Loucy (cell line): ENCODE measurements at regions not wholly inside any gene's neighbourhood (a gene's known extent, or its start where the extent isn't known, plus 50 kb on each side); places are given as distances from the start of the nearest gene placed in this dataset.

Source experiments
- H2AFZ ChIP-seq: fragments of 200-600 bp; sonication (generic); 2 replicates; pipeline ENCODE4 v1.6.0; 2016; ENCODE audit warnings: antibody characterized with exemption, mild to moderate bottlenecking, low read length, moderate library complexity
- H3F3A ChIP-seq: fragments of 200-600 bp; 2 replicates; pipeline ENCODE4 v1.6.0; 2016; ENCODE audit warnings: antibody characterized with exemption, low read depth, mild to moderate bottlenecking
- H3K27me3 ChIP-seq: fragments of 200-600 bp; sonication (generic); 2 replicates; pipeline ENCODE4 v1.6.1; 2014; ENCODE audit warnings: low read length, mild to moderate bottlenecking; ENCODE audit not compliant: insufficient read depth, poor library complexity, severe bottlenecking
- H3K36me3 ChIP-seq: fragments of 200-600 bp; sonication (generic); 2 replicates; pipeline ENCODE4 v1.6.1; 2016; ENCODE audit warnings: low read length; ENCODE audit not compliant: insufficient read depth
- H3K4me1 ChIP-seq: fragments of 200-600 bp; sonication (generic); 2 replicates; pipeline ENCODE4 v1.5.1; 2014; ENCODE audit warnings: low read length, mild to moderate bottlenecking; ENCODE audit not compliant: insufficient read depth, poor library complexity, severe bottlenecking
- H3K4me2 ChIP-seq: fragments of 200-600 bp; sonication (generic); 2 replicates; pipeline ENCODE4 v1.6.0; 2014; ENCODE audit warnings: antibody characterized with exemption, low read length, low read depth, mild to moderate bottlenecking; ENCODE audit not compliant: poor library complexity, severe bottlenecking
- H3K4me3 ChIP-seq: fragments of 200-600 bp; sonication (generic); 2 replicates; pipeline ENCODE4 v1.5.1; 2014; ENCODE audit warnings: low read length, mild to moderate bottlenecking, mixed read lengths; ENCODE audit not compliant: poor library complexity, severe bottlenecking
- H3K79me2 ChIP-seq: fragments of 200-600 bp; sonication (generic); 2 replicates; pipeline ENCODE4 v1.6.1; 2014; ENCODE audit warnings: low read length; ENCODE audit not compliant: insufficient read depth
- H3K9ac ChIP-seq: fragments of 200-600 bp; sonication (generic); 2 replicates; pipeline ENCODE4 v1.6.0; 2014; ENCODE audit warnings: mild to moderate bottlenecking, low read depth, low read length, moderate library complexity; ENCODE audit not compliant: poor library complexity, severe bottlenecking
- H3K9me2 ChIP-seq: fragments of 200-600 bp; sonication (generic); replicated peaks from 2 replicates; pipeline ENCODE4 v1.6.1; 2016; ENCODE audit warnings: low read depth, low read length, mixed read lengths
- H3K9me3 ChIP-seq: fragments of 200-600 bp; sonication (generic); 2 replicates; pipeline ENCODE4 v1.6.1; 2014; ENCODE audit warnings: mild to moderate bottlenecking, antibody characterized with exemption, low read length, low read depth; ENCODE audit not compliant: insufficient read depth
- H4K20me1 ChIP-seq: fragments of 200-600 bp; sonication (generic); 2 replicates; pipeline ENCODE4 v1.6.0; 2014; ENCODE audit warnings: antibody characterized with exemption, low read length, mild to moderate bottlenecking; ENCODE audit not compliant: insufficient read depth, poor library complexity, severe bottlenecking
- CTCF ChIP-seq: fragments of 200-600 bp; sonication (generic); conservative IDR thresholded peaks from 2 replicates; pipeline ENCODE4 v1.5.1; 2014; ENCODE audit warnings: mild to moderate bottlenecking, antibody characterized with exemption, low read length
- EZH2phosphoT487 ChIP-seq: fragments of 200-600 bp; IDR thresholded peaks from 2 replicates; pipeline ENCODE4 v1.6.1; 2018; ENCODE audit warnings: antibody characterized with exemption, mild to moderate bottlenecking, moderate library complexity, borderline replicate concordance

GRCh38 chr1:67618285-67619018, 66.5 kb upstream of the GADD45A start:
- H4K20me1 ChIP-seq = no peaks in the 10 kb centered on the region
- H3K79me2 ChIP-seq = no peaks in the 10 kb centered on the region
- H3K9ac ChIP-seq = no peak overlapping the region
- H3K9me3 ChIP-seq = no peaks in the 10 kb centered on the region
- H2AFZ ChIP-seq = no peak overlapping the region
- no peak for TF ChIP-seq CTCF
- TF ChIP-seq EZH2phosphoT487 = no peak
- no peak overlapping the region for H3K4me3 ChIP-seq
- H3K9me2 ChIP-seq = no peaks in the 10 kb centered on the region
- no peaks in the 10 kb centered on the region for H3F3A ChIP-seq
- H3K4me1 ChIP-seq = no peaks in the 10 kb centered on the region
- H3K36me3 ChIP-seq = no peaks in the 10 kb centered on the region
- no peak overlapping the region for H3K4me2 ChIP-seq
- H3K27me3 ChIP-seq = no peaks in the 10 kb centered on the region

- Histone ChIP-seq H3K36me3 (no peaks in the 10 kb centered on the region), H3K4me3 (no peak overlapping the region), H3F3A (no peaks in the 10 kb centered on the region), H2AFZ (no peak overlapping the region), H3K79me2 (no peaks in the 10 kb centered on the region), H3K4me2 (no peak overlapping the region), H3K9ac (no peak overlapping the region), H3K9me2 (no peaks in the 10 kb centered on the region), H4K20me1 (no peaks in the 10 kb centered on the region), H3K27me3 (no peaks in the 10 kb centered on the region), H3K4me1 (no peaks in the 10 kb centered on the region), H3K9me3 (no peaks in the 10 kb centered on the region)
- TF ChIP-seq EZH2phosphoT487 (no peak), CTCF (no peak)
Observed at GRCh38 chr1:67619080-67619479, 65.9 kb upstream of the GADD45A start.

GRCh38 chr1:67623906-67624305, 61.1 kb upstream of the GADD45A start:
- TF ChIP-seq CTCF (no peak), EZH2phosphoT487 (no peak)
- Histone ChIP-seq H3K79me2 (no peaks in the 10 kb centered on the region), H3K4me1 (no peaks in the 10 kb centered on the region), H3K9me2 (no peaks in the 10 kb centered on the region), H3K4me2 (no peak overlapping the region), H3K4me3 (no peak overlapping the region), H3K9ac (no peak overlapping the region), H3K36me3 (no peaks in the 10 kb centered on the region), H3F3A (no peaks in the 10 kb centered on the region), H4K20me1 (no peaks in the 10 kb centered on the region), H3K9me3 (no peaks in the 10 kb centered on the region), H2AFZ (no peak overlapping the region), H3K27me3 (peaks cover 5% of the 10 kb centered on the region)
